Spleen (tissue), 11 donors: ENCODE measurements at regions not wholly inside any gene's neighbourhood (a gene's known extent, or its start where the extent isn't known, plus 50 kb on each side); places are given as distances from the start of the nearest gene placed in this dataset.
"Not testable (repeated sequence)": the region's sequence is repeated elsewhere in the genome, so short reads cannot be mapped to it uniquely, and the experiment has no call there.

Source experiments
- DNase-seq: peaks from one replicate; pipeline ENCODE4 v3.0.0-alpha.2; 2020
- H3K27ac ChIP-seq, 8 donors: fragments of 200-600 bp; sonication (generic) in 7 of 8; 1 replicate in 4 of 8; 2 replicates in 4 of 8; pipeline versions ENCODE4 v1.5.0 to v1.8.0; 2016 to 2021; ENCODE audit warnings: inconsistent platforms in 4 of 8, mild to moderate bottlenecking in 4 of 8, moderate library complexity in 1 of 8
- H3K27me3 ChIP-seq, 7 donors: fragments of 200-600 bp; sonication (generic) in 6 of 7; replicated peaks in 1 of 7; 1 replicate in 4 of 7; 2 replicates in 3 of 7; pipeline versions ENCODE4 v1.5.0 to v1.8.0; 2016 to 2021; ENCODE audit warnings: inconsistent platforms in 3 of 7, mild to moderate bottlenecking in 1 of 7
- H3K36me3 ChIP-seq, 6 donors: fragments of 200-600 bp; sonication (generic) in 5 of 6; 1 replicate in 4 of 6; 2 replicates in 2 of 6; pipeline versions ENCODE4 v1.5.0 to v1.8.0; 2016 to 2021; ENCODE audit warnings: inconsistent platforms in 2 of 6
- H3K4me1 ChIP-seq, 6 donors: fragments of 200-600 bp; sonication (generic) in 5 of 6; 1 replicate in 3 of 6; 2 replicates in 3 of 6; pipeline versions ENCODE4 v1.5.0 to v1.8.0; 2016 to 2021; ENCODE audit warnings: inconsistent platforms in 3 of 6
- H3K4me3 ChIP-seq, 8 donors: fragments of 200-600 bp; sonication (generic) in 7 of 8; 1 replicate in 4 of 8; 2 replicates in 4 of 8; pipeline versions ENCODE4 v1.5.0 to v1.8.0; 2016 to 2021; ENCODE audit warnings: inconsistent platforms in 4 of 8, mild to moderate bottlenecking in 4 of 8, moderate library complexity in 2 of 8
- H3K9me3 ChIP-seq, 8 donors: fragments of 200-600 bp; sonication (generic) in 7 of 8; 1 replicate in 4 of 8; 2 replicates in 4 of 8; pipeline versions ENCODE4 v1.5.0 to v1.8.0; 2016 to 2021; ENCODE audit warnings: inconsistent platforms in 4 of 8
- CTCF ChIP-seq, 11 experiments: fragments of 200-600 bp in 7 of 11; fragments of 450-650 bp in 4 of 11; sonication (generic) in 4 of 11; IDR thresholded peaks in 8 of 11; conservative IDR thresholded peaks in 3 of 11; 1 replicate in 7 of 11; 2 replicates in 4 of 11; pipeline versions ENCODE4 v1.4.0 to v1.8.0; 2016 to 2021; ENCODE audit warnings: antibody characterized with exemption in 11 of 11, inconsistent platforms in 4 of 11, mild to moderate bottlenecking in 1 of 11
- POLR2A ChIP-seq, 3 donors: fragments of 450-650 bp; IDR thresholded peaks; one replicate each; pipeline ENCODE4 v1.5.1; 2017; ENCODE audit warnings: antibody characterized with exemption in 3 of 3, mild to moderate bottlenecking in 1 of 3
- POLR2AphosphoS5 ChIP-seq, 3 donors: sonication (generic); formaldehyde crosslinking; IDR thresholded peaks; one replicate each; pipeline ENCODE4 v1.5.1; 2017; ENCODE audit warnings: antibody characterized with exemption in 3 of 3
- WGBS, 5 donors: extraction: QIAGEN DNeasy Blood & Tissue Kit in 3 of 5; methylation state at CpG; one replicate each; pipeline versions ENCODE4 v1.1.5 to v1.1.7; 2013 to 2018; 5-methylcytosine and 5-hydroxymethylcytosine counted together
- intact Hi-C: fragments of 100-400 bp; cut with DNase I; formaldehyde crosslinking; loops from one replicate; pipeline ENCODE4 v1.15.0; 2023; ENCODE audit warnings: low total_unique reads
- donor health status: healthy with polysubstance abuse.
- donor health status: DM: no; HTN: no; CAD: no; lungs with moderate emphysema.
- donor health status: DM: no; HTN: no; CAD: no.
- donor health status: Bipolar disorder and iron deficiency.
- donor health status: healthy.
- donor health status: DM: no; HTN: no; CAD: no.
- donor health status: DM: yes; HTN: yes; CAD: no.

GRCh38 chrX:45553417-45553816 lies 352.7 kb upstream of the DIPK2B start:
- Histone ChIP-seq H3K36me3 (no peaks in the 10 kb centered on the region), H3K4me1 (no peaks in the 10 kb centered on the region), H3K4me3 (no peak overlapping the region), H3K27ac (no peak overlapping the region), H3K27me3 (no peaks in the 10 kb centered on the region), H3K9me3 (no peaks in the 10 kb centered on the region)
- intact Hi-C loops = no loop called here
- WGBS, 5 donors = 31 to 96% (median 79%) methylated on average over 1 of the region's 1 CpG
- TF ChIP-seq POLR2A (IDR thresholded peaks at IDR 0.05) (no peak), CTCF (IDR thresholded peaks at IDR 0.05 in 8 of 11, conservative IDR thresholded peaks at IDR 0.05 in 3 of 11) (no peak), POLR2AphosphoS5 (IDR thresholded peaks at IDR 0.05) (no peak)
- no peak for DNase-seq

GRCh38 chrX:45546697-45547096 lies 346.0 kb upstream of the DIPK2B start:
- H3K4me1 ChIP-seq, H3K36me3 ChIP-seq, DNase-seq, intact Hi-C loops, H3K27ac ChIP-seq, H3K4me3 ChIP-seq, H3K27me3 ChIP-seq: not testable (repeated sequence)
- peaks cover 4 to 26% (median 15%) of the 10 kb centered on the region in 8 donors for H3K9me3 ChIP-seq

GRCh38 chrX:45540181-45540580 lies 339.5 kb upstream of the DIPK2B start:
- Histone ChIP-seq H3K27ac (no peak overlapping the region), H3K27me3 (no peaks in the 10 kb centered on the region), H3K4me3 (no peak overlapping the region), H3K9me3 (peaks cover 0 to under 1% (median 0%) of the 10 kb centered on the region in 8 donors), H3K4me1 (no peaks in the 10 kb centered on the region), H3K36me3 (no peaks in the 10 kb centered on the region)
- 58 to 89% (median 86%) methylated on average over 2 of the region's 2 CpGs for WGBS, 5 donors
- no peak for DNase-seq
- intact Hi-C loops = no loop called here
- TF ChIP-seq POLR2A (IDR thresholded peaks at IDR 0.05) = no peak
- TF ChIP-seq CTCF (IDR thresholded peaks at IDR 0.05 in 8 of 11, conservative IDR thresholded peaks at IDR 0.05 in 3 of 11) = no peak
- TF ChIP-seq POLR2AphosphoS5 (IDR thresholded peaks at IDR 0.05) = no peak

- H3K4me3 ChIP-seq = no peak overlapping the region
- no peak for DNase-seq
- intact Hi-C loops = no loop called here
- no peak overlapping the region for H3K27ac ChIP-seq
- TF ChIP-seq POLR2A (IDR thresholded peaks at IDR 0.05) = no peak
- TF ChIP-seq POLR2AphosphoS5 (IDR thresholded peaks at IDR 0.05) = no peak
- TF ChIP-seq CTCF (IDR thresholded peaks at IDR 0.05 in 8 of 11, conservative IDR thresholded peaks at IDR 0.05 in 3 of 11) = no peak
- peaks cover 0 to 9% (median 0%) of the 10 kb centered on the region in 8 donors for H3K9me3 ChIP-seq
- H3K4me1 ChIP-seq = no peaks in the 10 kb centered on the region
- H3K27me3 ChIP-seq = peaks cover 0 to 5% (median 0%) of the 10 kb centered on the region in 7 donors
- H3K36me3 ChIP-seq = no peaks in the 10 kb centered on the region
- 57 to 96% (median 88%) methylated on average over 1 of the region's 1 CpG for WGBS, 5 donors
Measured at GRCh38 chrX:45537936-45538335, 337.3 kb upstream of the DIPK2B start.

GRCh38 chrX:45527834-45528233 lies 327.2 kb upstream of the DIPK2B start:
- TF ChIP-seq POLR2AphosphoS5 (IDR thresholded peaks at IDR 0.05) = no peak
- TF ChIP-seq POLR2A (IDR thresholded peaks at IDR 0.05) = no peak
- no peak for TF ChIP-seq CTCF (IDR thresholded peaks at IDR 0.05 in 8 of 11, conservative IDR thresholded peaks at IDR 0.05 in 3 of 11)
- H3K9me3 ChIP-seq = no peaks in the 10 kb centered on the region
- no peaks in the 10 kb centered on the region for H3K36me3 ChIP-seq
- H3K4me1 ChIP-seq = no peaks in the 10 kb centered on the region
- DNase-seq = no peak
- H3K4me3 ChIP-seq = no peak overlapping the region
- H3K27me3 ChIP-seq = peaks cover 0 to 14% (median 0%) of the 10 kb centered on the region in 7 donors
- intact Hi-C loops = no loop called here
- 54 to 91% (median 84%) methylated on average over 4 of the region's 4 CpGs for WGBS, 5 donors
- no peak overlapping the region for H3K27ac ChIP-seq
